ENCODE measurements at regions not wholly inside any gene's neighbourhood (a gene's known extent, or its start where the extent isn't known, plus 50 kb on each side); places are given as distances from the start of the nearest gene placed in this dataset.

DNA sequence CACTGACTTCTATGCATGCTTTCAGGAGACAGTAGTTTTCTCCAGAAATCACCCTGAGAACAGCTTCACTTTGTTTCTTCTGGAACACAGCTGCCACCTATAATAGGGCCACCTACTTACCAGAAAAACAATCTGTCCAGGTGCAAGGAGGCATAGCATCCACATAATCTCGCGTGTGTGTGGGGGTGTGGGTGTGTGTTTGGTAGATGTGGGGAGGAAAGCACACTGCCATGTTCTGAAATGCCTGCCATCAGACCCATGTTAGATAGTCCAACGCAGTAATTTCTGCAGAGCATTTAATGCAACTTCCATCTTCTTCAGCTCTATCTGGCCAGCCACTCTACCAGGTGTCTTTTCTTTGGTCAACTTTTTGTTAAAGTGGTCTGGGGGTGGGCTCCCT is 102.9 kb downstream of the ACER2 start:
- Histone ChIP-seq H3K36me3 (ENCODE audit: control insufficient read depth, insufficient read depth, low read length) (peaks cover 4% of the 10 kb centered on the region), H3K27me3 (ENCODE audit: control insufficient read depth, insufficient read depth, low read length) (no peaks in the 10 kb centered on the region), H3K9me3 (ENCODE audit: control insufficient read depth, insufficient read depth, low read length) (no peaks in the 10 kb centered on the region), H3K27ac (ENCODE audit: low read depth, low read length) (no peak overlapping the region), H3K4me1 (ENCODE audit: control insufficient read depth, insufficient read depth, low read length) (no peaks in the 10 kb centered on the region), H3K4me3 (ENCODE audit: low read depth, low read length) (no peak overlapping the region)
- no CpG with 5 or more reads among the region's 3 CpGs for WGBS (ENCODE audit: insufficient coverage)
- no peak for DNase-seq (ENCODE audit: low read depth in 4 of 6, low spot score in 6 of 6)

- WGBS (ENCODE audit: insufficient coverage): 100% methylated on average over 1 of the region's 4 CpGs
- H3K27me3 ChIP-seq (ENCODE audit: control insufficient read depth, insufficient read depth, low read length): no peaks in the 10 kb centered on the region
Observed at GRCh38 chr9:19510907-19511306, 102.1 kb downstream of the ACER2 start.

More at GRCh38 chr9:19510907-19511306, 102.1 kb downstream of the ACER2 start:
- Histone ChIP-seq H3K4me1 (ENCODE audit: control insufficient read depth, insufficient read depth, low read length) (no peaks in the 10 kb centered on the region), H3K4me3 (ENCODE audit: low read depth, low read length) (no peak overlapping the region), H3K36me3 (ENCODE audit: control insufficient read depth, insufficient read depth, low read length) (peaks cover under 1% of the 10 kb centered on the region), H3K9me3 (ENCODE audit: control insufficient read depth, insufficient read depth, low read length) (no peaks in the 10 kb centered on the region), H3K27ac (ENCODE audit: low read depth, low read length) (no peak overlapping the region)
- DNase-seq (ENCODE audit: low read depth in 4 of 6, low spot score in 6 of 6): no peak

Measured in spinal cord (tissue), 9 donors.